Endothelial cell of umbilical vein (primary cell): ENCODE measurements at regions not wholly inside any gene's neighbourhood (a gene's known extent, or its start where the extent isn't known, plus 50 kb on each side); places are given as distances from the start of the nearest gene placed in this dataset.

Experiments
- EZH2 ChIP-seq: IDR thresholded peaks from 2 replicates; pipeline ENCODE4 v1.6.1; 2012; ENCODE audit warnings: borderline replicate concordance, low read depth, mild to moderate bottlenecking, moderate library complexity, low read length, inconsistent platforms; ENCODE audit not compliant: severe bottlenecking
- JUN ChIP-seq: IDR thresholded peaks from 2 replicates; pipeline ENCODE4 v1.6.1; 2011; ENCODE audit warnings: borderline replicate concordance, low read depth; ENCODE audit not compliant: insufficient read length, insufficient read depth
- TF ChIP-seq, protein P1 (sequence below): IDR thresholded peaks from 2 replicates; pipeline ENCODE4 v1.6.1; 2011; ENCODE audit not compliant: insufficient read depth, insufficient read length
- TF ChIP-seq, protein P2 (sequence below), 2 donors: IDR thresholded peaks; 1 replicate in 1 of 2; 2 replicates in 1 of 2; pipeline ENCODE4 v1.5.1; 2011; ENCODE audit warnings: low read length in 2 of 2, mild to moderate bottlenecking in 2 of 2, moderate library complexity in 2 of 2, control low read depth in 1 of 2, inconsistent platforms in 1 of 2, low read depth in 1 of 2; ENCODE audit not compliant: insufficient read depth in 1 of 2; ENCODE audit errors: extremely low read depth in 1 of 2

DNA sequence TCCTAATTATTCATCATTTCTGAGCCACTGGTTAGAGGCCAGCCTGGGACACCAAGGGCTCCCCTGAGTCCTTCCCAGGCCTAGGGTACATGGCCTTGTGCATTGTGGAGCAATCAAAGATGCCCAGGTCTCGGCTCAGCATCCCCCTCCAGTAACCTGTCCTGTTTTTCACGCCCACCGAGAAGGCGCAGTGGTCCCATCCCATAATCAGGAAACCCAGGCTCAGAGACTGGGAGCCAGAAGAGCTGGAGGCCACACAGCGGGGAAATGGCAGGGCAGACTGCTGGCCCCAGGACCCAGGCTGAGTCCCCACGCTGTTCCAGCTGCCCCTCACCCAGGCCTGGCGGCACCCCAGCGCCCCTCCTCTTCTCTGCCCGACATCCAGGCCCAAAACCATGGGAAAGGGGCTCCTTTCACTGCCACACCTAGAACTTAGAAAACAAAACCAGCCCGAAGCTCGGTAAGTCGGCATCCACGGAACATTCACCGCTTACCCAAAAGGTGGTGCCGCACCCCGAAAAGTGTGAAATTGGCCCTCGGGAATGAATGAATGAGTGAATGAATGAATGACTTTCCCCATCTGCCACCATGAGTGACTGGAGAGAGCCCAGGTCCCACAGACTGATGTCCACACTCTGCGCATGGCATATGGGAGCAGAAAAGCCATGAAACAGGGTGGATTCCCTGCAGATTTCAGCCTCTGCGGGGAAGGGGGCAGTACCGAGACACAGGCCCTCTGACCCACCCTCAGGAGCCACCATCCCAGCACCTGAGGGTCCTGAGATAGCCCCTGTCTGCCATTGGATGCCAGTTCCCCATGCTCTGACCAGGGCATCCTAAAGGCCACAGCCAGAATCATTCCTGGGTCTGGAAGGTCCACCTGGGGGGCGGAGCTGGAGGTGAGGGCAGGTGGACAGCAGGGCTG lies 132.5 kb downstream of the OLFM1 start:
- TF ChIP-seq, protein P1, sequence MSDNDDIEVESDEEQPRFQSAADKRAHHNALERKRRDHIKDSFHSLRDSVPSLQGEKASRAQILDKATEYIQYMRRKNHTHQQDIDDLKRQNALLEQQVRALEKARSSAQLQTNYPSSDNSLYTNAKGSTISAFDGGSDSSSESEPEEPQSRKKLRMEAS = no peak
- TF ChIP-seq, protein P2, sequence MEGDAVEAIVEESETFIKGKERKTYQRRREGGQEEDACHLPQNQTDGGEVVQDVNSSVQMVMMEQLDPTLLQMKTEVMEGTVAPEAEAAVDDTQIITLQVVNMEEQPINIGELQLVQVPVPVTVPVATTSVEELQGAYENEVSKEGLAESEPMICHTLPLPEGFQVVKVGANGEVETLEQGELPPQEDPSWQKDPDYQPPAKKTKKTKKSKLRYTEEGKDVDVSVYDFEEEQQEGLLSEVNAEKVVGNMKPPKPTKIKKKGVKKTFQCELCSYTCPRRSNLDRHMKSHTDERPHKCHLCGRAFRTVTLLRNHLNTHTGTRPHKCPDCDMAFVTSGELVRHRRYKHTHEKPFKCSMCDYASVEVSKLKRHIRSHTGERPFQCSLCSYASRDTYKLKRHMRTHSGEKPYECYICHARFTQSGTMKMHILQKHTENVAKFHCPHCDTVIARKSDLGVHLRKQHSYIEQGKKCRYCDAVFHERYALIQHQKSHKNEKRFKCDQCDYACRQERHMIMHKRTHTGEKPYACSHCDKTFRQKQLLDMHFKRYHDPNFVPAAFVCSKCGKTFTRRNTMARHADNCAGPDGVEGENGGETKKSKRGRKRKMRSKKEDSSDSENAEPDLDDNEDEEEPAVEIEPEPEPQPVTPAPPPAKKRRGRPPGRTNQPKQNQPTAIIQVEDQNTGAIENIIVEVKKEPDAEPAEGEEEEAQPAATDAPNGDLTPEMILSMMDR (IDR thresholded peaks at IDR 0.05; ENCODE audit: extremely low read depth in 1 of 2, insufficient read depth in 1 of 2, low read depth in 1 of 2, low read length in 2 of 2) = no peak
- TF ChIP-seq JUN (no peak), EZH2 (no peak)
